Smooth muscle cell (in vitro differentiated cells): ENCODE measurements at regions not wholly inside any gene's neighbourhood (a gene's known extent, or its start where the extent isn't known, plus 50 kb on each side); places are given as distances from the start of the nearest gene placed in this dataset.

Experiments
- DNase-seq: peaks from one replicate; lab custom pipeline; 2025; ENCODE audit not compliant: unreplicated experiment; lab: John Stamatoyannopoulos, UW
- H2AFZ ChIP-seq: fragments of 200-600 bp; sonication (generic); 2 replicates; pipeline ENCODE4 v1.6.0; 2016; ENCODE audit warnings: antibody characterized with exemption, low read depth, mild to moderate bottlenecking
- H3F3A ChIP-seq: fragments of 200-600 bp; sonication (generic); 2 replicates; pipeline ENCODE4 v1.6.0; 2017; ENCODE audit warnings: antibody characterized with exemption, low read depth
- H3K27ac ChIP-seq: fragments of 200-600 bp; sonication (generic); 2 replicates; pipeline ENCODE4 v1.5.1; 2016; ENCODE audit warnings: low read depth, mild to moderate bottlenecking
- H3K27me3 ChIP-seq: fragments of 200-600 bp; sonication (generic); 2 replicates; pipeline ENCODE4 v1.6.1; 2016; ENCODE audit warnings: low read depth, mild to moderate bottlenecking
- H3K36me3 ChIP-seq: fragments of 200-600 bp; sonication (generic); 2 replicates; pipeline ENCODE4 v1.5.1; 2016; ENCODE audit warnings: low read depth
- H3K4me1 ChIP-seq: fragments of 200-600 bp; sonication (generic); 2 replicates; pipeline ENCODE4 v1.5.1; 2016; ENCODE audit warnings: low read depth
- H3K4me2 ChIP-seq: fragments of 200-600 bp; sonication (generic); 2 replicates; pipeline ENCODE4 v1.6.0; 2016; ENCODE audit warnings: mild to moderate bottlenecking
- H3K4me3 ChIP-seq: fragments of 200-600 bp; sonication (generic); 2 replicates; pipeline ENCODE4 v1.5.1; 2016; ENCODE audit warnings: mild to moderate bottlenecking
- H3K79me2 ChIP-seq: fragments of 200-600 bp; sonication (generic); 2 replicates; pipeline ENCODE4 v1.6.0; 2016; ENCODE audit warnings: low read depth, mild to moderate bottlenecking
- H3K9ac ChIP-seq: fragments of 200-600 bp; sonication (generic); 2 replicates; pipeline ENCODE4 v1.6.0; 2016; ENCODE audit warnings: low read depth
- H3K9me3 ChIP-seq: fragments of 200-600 bp; sonication (generic); replicated peaks from 2 replicates; pipeline ENCODE4 v1.5.1; 2016; ENCODE audit warnings: low read depth
- H4K20me1 ChIP-seq: fragments of 200-600 bp; sonication (generic); 2 replicates; pipeline ENCODE4 v1.6.0; 2016; ENCODE audit warnings: low read depth
- CTCF ChIP-seq: fragments of 200-600 bp; sonication (generic); IDR thresholded peaks from 2 replicates; pipeline ENCODE4 v1.5.1; 2017; ENCODE audit warnings: borderline replicate concordance, mild to moderate bottlenecking, antibody characterized with exemption; ENCODE audit not compliant: insufficient read depth, poor library complexity, severe bottlenecking
- WGBS: methylation state at CpG from one replicate; pipeline ENCODE4 v1.1.7; 2016; ENCODE audit warnings: low lambda C conversion rate; 5-methylcytosine and 5-hydroxymethylcytosine counted together

- Histone ChIP-seq H3K27me3 (no peaks in the 10 kb centered on the region), H4K20me1 (no peaks in the 10 kb centered on the region), H3K4me2 (no peak overlapping the region), H2AFZ (no peak overlapping the region), H3K4me3 (no peak overlapping the region), H3K9me3 (no peaks in the 10 kb centered on the region), H3K27ac (no peak overlapping the region), H3K36me3 (no peaks in the 10 kb centered on the region), H3K9ac (no peak overlapping the region), H3F3A (no peaks in the 10 kb centered on the region), H3K4me1 (peaks cover 9% of the 10 kb centered on the region), H3K79me2 (no peaks in the 10 kb centered on the region)
- no peak for DNase-seq
- no peak for TF ChIP-seq CTCF
- WGBS: 96% methylated on average over 1 of the region's 1 CpG
These were observed 1182.7 kb downstream of the AACS start for GRCh38 chr12:126247936-126248335.

- Histone ChIP-seq H3K79me2 (no peaks in the 10 kb centered on the region), H3K4me3 (no peak overlapping the region), H3K4me1 (peaks cover under 1% of the 10 kb centered on the region), H3K9me3 (no peaks in the 10 kb centered on the region), H2AFZ (no peak overlapping the region), H3F3A (no peaks in the 10 kb centered on the region), H4K20me1 (no peaks in the 10 kb centered on the region), H3K27ac (no peak overlapping the region), H3K36me3 (no peaks in the 10 kb centered on the region), H3K4me2 (no peak overlapping the region), H3K27me3 (no peaks in the 10 kb centered on the region), H3K9ac (no peak overlapping the region)
- TF ChIP-seq CTCF: no peak
- DNase-seq: no peak
- WGBS: 79% methylated on average over 8 of the region's 8 CpGs
These were observed 1183.7 kb downstream of the AACS start for GRCh38 chr12:126248871-126249403.

- Histone ChIP-seq H3K9me3 (no peaks in the 10 kb centered on the region), H3K36me3 (no peaks in the 10 kb centered on the region), H3K4me2 (no peak overlapping the region), H3K79me2 (no peaks in the 10 kb centered on the region), H3K4me1 (no peaks in the 10 kb centered on the region), H2AFZ (no peak overlapping the region), H4K20me1 (no peaks in the 10 kb centered on the region), H3F3A (no peaks in the 10 kb centered on the region), H3K4me3 (no peak overlapping the region), H3K9ac (no peak overlapping the region), H3K27me3 (no peaks in the 10 kb centered on the region), H3K27ac (no peak overlapping the region)
- 90% methylated on average over 3 of the region's 3 CpGs for WGBS
- TF ChIP-seq CTCF: no peak
- no peak for DNase-seq
These were observed 1193.0 kb downstream of the AACS start for GRCh38 chr12:126258190-126258589.

- Histone ChIP-seq H3K4me1 (no peaks in the 10 kb centered on the region), H3K9ac (no peak overlapping the region), H3K4me2 (no peak overlapping the region), H3K27me3 (no peaks in the 10 kb centered on the region), H2AFZ (no peak overlapping the region), H3K36me3 (no peaks in the 10 kb centered on the region), H4K20me1 (no peaks in the 10 kb centered on the region), H3K79me2 (no peaks in the 10 kb centered on the region), H3K9me3 (no peaks in the 10 kb centered on the region), H3K4me3 (no peak overlapping the region), H3F3A (no peaks in the 10 kb centered on the region), H3K27ac (no peak overlapping the region)
- DNase-seq: no peak
- WGBS: 76% methylated on average over 5 of the region's 5 CpGs
- no peak for TF ChIP-seq CTCF
These were observed 1197.6 kb downstream of the AACS start for GRCh38 chr12:126262829-126263228.
